Activated CD8-positive, alpha-beta memory T cell treated with anti-CD3 and anti-CD28 coated beads, Interleukin-2, amount 50 U/mL, for 1 hour (primary cell): ENCODE measurements at regions not wholly inside any gene's neighbourhood (a gene's known extent, or its start where the extent isn't known, plus 50 kb on each side); places are given as distances from the start of the nearest gene placed in this dataset.

Experiments
- DNase-seq: peaks from one replicate; pipeline ENCODE4 v3.0.0-alpha.2; 2020; ENCODE audit errors: extremely low read depth

- no peak for DNase-seq
Measured at GRCh38 chr3:189049458-189050236, 122.1 kb upstream of the TPRG1 start.

GRCh38 chr3:189053322-189053721 is 118.4 kb upstream of the TPRG1 start:
- no peak for DNase-seq

DNA sequence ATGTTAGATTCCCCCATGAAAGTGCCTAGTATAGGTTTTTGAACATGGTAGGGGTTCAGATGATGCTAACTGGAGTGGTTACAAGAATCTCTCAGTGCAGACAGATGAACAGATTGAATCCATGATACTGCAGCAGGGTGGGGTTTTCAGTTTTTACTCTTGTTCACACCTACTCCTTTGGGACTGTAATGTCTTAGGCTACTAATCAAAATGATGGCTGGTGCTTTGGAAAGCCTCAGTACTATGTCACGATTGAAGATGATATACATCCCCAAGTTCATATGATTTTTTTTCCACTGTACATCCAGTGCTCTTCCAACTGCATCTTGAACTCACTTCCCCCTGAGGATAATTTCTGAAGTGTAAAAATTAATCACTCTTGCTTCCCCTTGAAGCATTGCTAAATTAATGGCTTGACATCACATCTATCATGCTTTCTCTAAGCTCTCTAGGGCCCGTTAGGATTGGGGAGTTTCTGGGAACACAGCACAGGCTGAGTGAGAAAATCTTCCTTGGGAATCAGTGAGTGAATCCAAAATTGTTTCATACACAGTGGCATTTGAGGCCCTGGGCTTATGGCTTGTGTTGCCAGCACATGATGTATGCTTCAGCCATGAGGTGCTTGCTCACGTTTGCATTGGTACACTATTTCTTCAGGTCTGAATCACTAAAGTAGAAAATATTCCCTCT is 115.0 kb upstream of the TPRG1 start:
- DNase-seq = no peak

DNA sequence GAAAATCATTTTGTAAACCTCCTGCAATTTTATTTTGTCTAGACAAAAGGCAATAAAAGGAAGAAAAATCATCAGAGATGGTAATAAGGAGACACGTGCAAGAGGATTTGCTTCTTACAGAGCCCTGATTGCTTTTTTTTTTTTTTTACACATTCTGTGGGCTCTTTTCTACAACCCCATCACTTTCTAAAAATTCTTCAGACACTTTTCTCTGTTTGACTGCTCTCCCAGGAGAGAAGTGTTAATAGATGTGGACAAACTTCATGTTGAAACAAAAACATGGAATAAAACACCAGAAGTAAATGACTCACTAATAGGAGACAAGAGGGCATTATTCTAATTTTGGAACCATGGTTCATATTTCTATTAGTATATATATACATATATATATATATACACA is 114.4 kb upstream of the TPRG1 start:
- DNase-seq = no peak

DNA sequence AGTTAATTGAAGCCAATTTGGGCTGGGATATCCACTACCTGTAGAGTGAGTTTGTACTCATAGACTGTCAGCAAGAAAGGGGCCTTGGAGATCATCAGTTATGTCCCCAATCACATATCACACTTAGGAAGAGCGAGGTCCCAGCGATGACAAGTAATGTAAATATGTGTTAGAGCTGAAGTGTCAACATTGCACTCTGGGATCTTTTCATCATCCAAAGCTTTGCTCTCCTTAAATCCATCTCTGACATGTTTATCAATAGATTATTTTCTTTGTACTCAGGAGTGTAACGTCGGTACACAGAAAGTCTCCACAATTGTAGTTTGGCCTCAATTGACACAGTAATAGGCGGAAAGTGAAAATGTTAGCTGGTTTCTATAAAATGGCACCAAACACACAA is 113.7 kb upstream of the TPRG1 start:
- no peak for DNase-seq

GRCh38 chr3:189070965-189071364 is 100.8 kb upstream of the TPRG1 start:
- no peak for DNase-seq

DNA sequence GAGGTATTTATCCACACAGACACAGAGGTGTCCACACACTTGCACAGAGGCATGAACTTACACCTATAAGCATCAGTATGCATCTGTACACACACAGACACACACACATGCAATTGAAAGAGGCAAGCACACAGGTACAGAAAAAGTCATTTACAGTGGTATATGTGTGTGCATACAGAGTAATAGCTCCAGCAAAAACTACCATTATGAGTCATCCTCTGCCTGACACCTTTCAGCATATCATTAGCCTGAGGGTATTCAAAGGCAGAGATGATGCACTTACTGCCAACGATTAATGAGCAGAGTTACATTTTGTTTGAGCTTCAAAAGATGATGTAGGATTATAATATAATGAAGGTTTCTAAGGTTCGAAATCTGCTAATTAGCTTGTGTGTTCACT is 100.3 kb upstream of the TPRG1 start:
- DNase-seq = no peak

- DNase-seq = no peak
Measured at GRCh38 chr3:189076449-189076848, 95.3 kb upstream of the TPRG1 start.

DNA sequence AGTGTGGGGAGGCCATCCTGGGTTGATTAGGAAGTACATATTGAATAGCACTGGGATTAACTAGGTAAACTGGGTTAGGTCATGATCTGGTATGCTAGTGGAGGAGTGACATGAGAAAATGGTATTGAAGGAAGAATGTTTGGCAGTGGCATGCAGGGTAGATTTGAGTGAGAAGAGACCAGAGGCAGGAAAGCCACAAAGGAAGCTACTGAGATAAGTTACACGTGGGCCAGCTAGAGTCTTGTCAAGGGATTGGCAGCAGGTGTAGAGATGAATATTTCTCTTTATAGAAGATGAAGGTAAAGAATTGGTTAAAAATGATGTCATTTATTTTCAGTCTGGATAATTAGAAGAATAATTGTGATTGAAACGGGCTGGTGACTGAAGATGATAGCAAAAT is 91.0 kb upstream of the TPRG1 start:
- DNase-seq = no peak

- no peak for DNase-seq
Measured at GRCh38 chr3:189082666-189083427, 88.9 kb upstream of the TPRG1 start.

- DNase-seq = no peak
Measured at GRCh38 chr3:189084620-189085019, 87.2 kb upstream of the TPRG1 start.

DNA sequence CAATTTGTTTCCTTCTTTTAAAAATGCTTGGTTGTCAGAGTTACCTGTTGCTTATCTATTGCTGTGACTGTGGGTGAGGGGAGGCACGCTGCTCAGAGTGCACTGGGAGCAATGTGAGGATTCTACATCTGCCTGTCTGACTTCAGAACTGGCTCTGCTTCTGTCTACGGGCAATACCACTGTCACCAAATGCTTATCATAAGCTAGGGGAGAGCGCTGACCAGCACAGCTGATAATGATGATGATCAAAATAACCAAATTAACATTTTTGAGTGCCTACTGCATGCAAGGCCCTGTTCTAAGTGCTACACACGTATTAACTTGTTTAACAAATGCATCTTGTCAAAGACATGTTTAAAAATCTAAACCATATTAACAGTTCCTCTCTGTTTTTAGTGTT is 79.2 kb upstream of the TPRG1 start:
- no peak for DNase-seq

DNA sequence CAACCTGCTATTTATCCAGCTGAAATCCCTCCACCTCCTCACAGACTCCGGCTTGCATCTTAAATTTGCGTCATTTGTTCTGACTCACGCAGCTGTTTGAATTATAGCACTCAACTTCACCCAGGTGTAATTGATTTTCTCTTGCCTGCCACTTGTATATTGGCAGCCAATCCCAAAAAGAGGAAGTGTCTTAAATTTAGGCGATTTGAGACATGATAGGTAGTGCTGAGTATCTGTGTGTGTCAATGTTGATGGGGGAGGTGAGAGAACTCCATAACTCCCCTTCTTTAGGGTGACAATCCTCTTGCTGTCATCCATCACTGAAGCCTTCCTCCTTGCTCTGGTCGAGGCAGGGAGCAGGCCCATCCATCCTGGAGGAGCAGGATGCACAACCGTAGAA is 77.2 kb upstream of the TPRG1 start:
- DNase-seq = no peak

DNA sequence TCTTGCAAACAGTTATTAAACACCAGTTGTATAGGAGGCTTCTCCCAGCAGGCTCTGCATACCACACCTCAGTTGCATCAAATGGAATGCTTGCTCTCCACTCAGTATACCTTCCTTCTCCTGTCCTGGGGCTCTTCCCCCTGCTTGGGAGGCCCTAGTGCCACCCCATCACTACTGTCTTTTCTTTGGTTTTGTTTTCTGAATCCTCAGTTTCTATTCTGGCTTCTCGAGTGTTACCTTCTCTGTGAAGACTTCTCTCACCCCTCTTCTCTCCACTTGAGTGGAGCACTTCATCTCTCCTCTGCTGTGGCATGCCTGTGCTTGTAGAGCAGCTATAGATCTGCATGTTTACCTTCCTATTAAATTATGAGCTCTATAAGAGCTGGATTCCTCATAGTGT is 75.7 kb upstream of the TPRG1 start:
- DNase-seq = no peak

- no peak for DNase-seq
Measured at GRCh38 chr3:189099031-189099471, 72.7 kb upstream of the TPRG1 start.

DNA sequence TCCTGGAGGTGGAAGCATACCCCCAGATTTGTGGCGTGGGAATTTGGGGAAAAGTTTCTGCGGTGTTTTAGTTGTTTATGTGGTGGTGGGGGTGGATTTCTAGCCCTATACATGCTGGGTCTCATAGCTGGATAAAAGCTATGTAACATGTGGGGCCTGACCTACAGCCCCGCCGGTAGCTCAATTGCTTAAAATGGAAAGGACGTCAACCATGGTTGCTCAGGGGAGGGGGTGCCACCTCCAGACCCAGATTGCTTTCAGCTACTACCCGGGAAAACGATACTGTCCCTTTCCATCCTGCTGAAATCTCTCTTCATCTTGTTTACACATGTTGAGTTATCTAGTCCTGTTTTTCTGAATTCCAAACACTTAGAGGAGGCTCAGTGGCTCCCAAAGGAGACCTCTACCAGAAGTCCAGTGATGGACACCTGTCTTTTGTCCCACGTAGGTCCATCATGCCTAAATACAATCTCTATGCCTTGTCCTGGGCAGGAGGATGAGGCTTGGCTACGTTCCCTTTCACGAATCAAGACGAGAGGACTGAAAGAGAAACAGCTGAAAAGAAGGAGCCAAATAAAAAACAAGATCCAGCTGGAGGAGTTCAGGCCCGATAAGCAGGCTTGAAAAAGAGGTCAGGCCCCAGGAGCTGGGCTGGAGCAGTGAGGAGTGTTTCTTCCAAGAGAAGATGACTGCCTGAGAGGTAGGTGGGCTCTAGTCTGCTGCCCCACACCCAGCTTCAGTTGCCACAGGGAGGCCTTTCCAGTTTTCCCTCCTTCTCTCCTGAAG is 72.1 kb upstream of the TPRG1 start:
- no peak for DNase-seq

DNA sequence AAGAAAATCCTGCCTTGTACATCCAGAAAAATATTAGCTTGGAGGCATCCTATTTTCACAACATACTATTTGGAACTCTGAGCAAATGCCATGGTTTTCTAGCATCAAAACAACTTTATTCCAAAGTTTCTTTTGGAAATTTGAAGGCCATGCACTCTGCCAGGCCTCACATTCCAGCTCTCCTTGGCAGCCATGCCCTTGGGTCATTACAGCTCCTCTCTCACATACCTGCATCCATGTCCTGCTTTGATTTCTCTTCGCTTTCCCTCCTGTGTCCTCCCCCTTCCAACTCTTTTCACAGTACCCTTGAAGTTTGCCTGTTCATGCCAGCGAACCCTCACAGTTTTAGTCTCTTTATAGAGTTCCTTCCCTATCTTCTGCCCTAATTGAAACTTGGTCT is 70.9 kb upstream of the TPRG1 start:
- DNase-seq = no peak

- DNase-seq = no peak
Measured at GRCh38 chr3:189101594-189101993, 70.2 kb upstream of the TPRG1 start.

DNA sequence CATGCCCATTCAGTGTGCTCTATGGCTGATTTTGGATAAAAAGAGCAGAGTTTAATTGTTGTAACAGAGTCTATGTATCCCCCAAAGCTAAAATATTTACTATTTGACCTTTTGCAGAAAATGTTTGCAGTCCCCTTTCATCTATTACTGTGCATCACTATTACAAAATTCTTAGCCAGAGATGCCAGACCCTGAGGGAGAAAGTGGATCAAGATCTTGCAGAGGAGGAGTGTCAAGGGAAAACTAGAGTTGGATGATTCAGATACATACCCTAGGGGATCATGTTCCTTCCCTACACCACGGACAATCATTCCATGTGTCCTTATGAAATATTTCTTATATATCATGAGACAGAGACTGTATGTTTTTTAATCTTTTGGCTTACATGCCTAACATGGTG is 68.6 kb upstream of the TPRG1 start:
- no peak for DNase-seq

GRCh38 chr3:189108067-189108466 is 63.7 kb upstream of the TPRG1 start:
- no peak for DNase-seq

DNA sequence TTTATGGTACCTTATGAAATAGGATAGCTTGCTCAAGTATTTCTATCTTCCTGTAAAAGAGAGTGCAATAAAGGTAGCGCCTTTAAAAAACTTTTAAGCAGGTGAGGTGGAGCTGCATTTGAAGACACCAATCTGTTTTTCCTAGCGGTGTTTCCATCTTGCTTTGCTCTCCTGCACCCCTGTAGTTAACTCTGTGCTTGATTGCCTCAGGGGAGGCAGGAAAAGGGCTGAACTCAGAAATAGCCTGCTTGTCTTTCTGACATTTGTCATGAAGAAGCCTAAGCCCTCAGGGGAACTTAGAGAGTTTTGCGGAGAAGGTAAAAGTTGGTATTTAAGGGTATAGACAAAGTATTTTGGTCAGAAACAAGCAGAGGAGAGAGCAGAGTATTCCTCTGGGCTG is 63.0 kb upstream of the TPRG1 start:
- DNase-seq = no peak

- no peak for DNase-seq
Measured at GRCh38 chr3:189109145-189109544, 62.6 kb upstream of the TPRG1 start.
